HG03432 (cell line): ENCODE measurements at regions not wholly inside any gene's neighbourhood (a gene's known extent, or its start where the extent isn't known, plus 50 kb on each side); places are given as distances from the start of the nearest gene placed in this dataset.

Experiments
- ATAC-seq: cut with Tn5 transposase; IDR thresholded peaks from one replicate; pipeline ENCODE4 v1.9.1; 2021; ENCODE audit warnings: mild to moderate bottlenecking, moderate library complexity; ENCODE audit not compliant: unreplicated experiment

- no peak for ATAC-seq
Observed at GRCh38 chr4:57632564-57632963, 522.4 kb upstream of the IGFBP7 start.

GRCh38 chr4:57631147-57631546 is 521.0 kb upstream of the IGFBP7 start:
- no peak for ATAC-seq

- no peak for ATAC-seq
Observed at GRCh38 chr4:57628004-57628403, 517.8 kb upstream of the IGFBP7 start.

- no peak for ATAC-seq
Observed at GRCh38 chr4:57614257-57614932, 504.2 kb upstream of the IGFBP7 start.

- ATAC-seq, result no peak
Observed at GRCh38 chr4:57612279-57612678, 502.1 kb upstream of the IGFBP7 start.

GRCh38 chr4:57607566-57608180 is 497.5 kb upstream of the IGFBP7 start:
- no peak for ATAC-seq

- no peak for ATAC-seq
Observed at GRCh38 chr4:57605376-57605775, 495.2 kb upstream of the IGFBP7 start.

- ATAC-seq, result no peak
Observed at GRCh38 chr4:57602141-57602540, 492.0 kb upstream of the IGFBP7 start.

- ATAC-seq, result no peak
Observed at GRCh38 chr4:57591073-57591472, 480.9 kb upstream of the IGFBP7 start.

GRCh38 chr4:57588557-57588956 is 478.4 kb upstream of the IGFBP7 start:
- ATAC-seq, result no peak

- ATAC-seq, result no peak
Observed at GRCh38 chr4:57580710-57581599, 470.8 kb upstream of the IGFBP7 start.

GRCh38 chr4:57575426-57575825 is 465.2 kb upstream of the IGFBP7 start:
- no peak for ATAC-seq

- no peak for ATAC-seq
Observed at GRCh38 chr4:57554556-57555092, 444.4 kb upstream of the IGFBP7 start.

GRCh38 chr4:57553728-57554127 is 443.5 kb upstream of the IGFBP7 start:
- no peak for ATAC-seq

- ATAC-seq, result no peak
Observed at GRCh38 chr4:57550198-57550597, 440.0 kb upstream of the IGFBP7 start.

- no peak for ATAC-seq
Observed at GRCh38 chr4:57548856-57549255, 438.7 kb upstream of the IGFBP7 start.

GRCh38 chr4:57544811-57545654 is 434.8 kb upstream of the IGFBP7 start:
- no peak for ATAC-seq

- ATAC-seq, result no peak
Observed at GRCh38 chr4:57504797-57505530, 394.8 kb upstream of the IGFBP7 start.

GRCh38 chr4:57504139-57504538 is 394.0 kb upstream of the IGFBP7 start:
- ATAC-seq, result no peak

- ATAC-seq, result no peak
Observed at GRCh38 chr4:57501720-57502119, 391.5 kb upstream of the IGFBP7 start.
